Right lobe of liver (tissue), 6 donors: ENCODE measurements at regions not wholly inside any gene's neighbourhood (a gene's known extent, or its start where the extent isn't known, plus 50 kb on each side); places are given as distances from the start of the nearest gene placed in this dataset.

Source experiments
- ATAC-seq, 4 donors: fragments of 200-7000 bp; cut with Tn5 transposase; one replicate each; pipeline ENCODE4 v1.9.1; 2020; ENCODE audit warnings: mild to moderate bottlenecking in 4 of 4, moderate library complexity in 4 of 4
- DNase-seq, 3 donors: peaks; one replicate each; pipeline ENCODE4 v3.0.0-alpha.2; 2020
- H3K27ac ChIP-seq, 3 donors: fragments of 200-600 bp; one replicate each; pipeline ENCODE4 v1.8.0; 2022
- H3K27me3 ChIP-seq, 2 donors: fragments of 200-600 bp; one replicate each; pipeline ENCODE4 v1.8.0; 2022
- H3K36me3 ChIP-seq, 4 donors: fragments of 200-600 bp; sonication (generic) in 1 of 4; one replicate each; pipeline versions ENCODE4 v1.5.1 to v1.8.0; 2017 to 2022; ENCODE audit warnings: control low read depth in 1 of 4
- H3K4me1 ChIP-seq, 4 donors: fragments of 200-600 bp; sonication (generic) in 1 of 4; one replicate each; pipeline versions ENCODE4 v1.5.1 to v1.8.0; 2017 to 2022; ENCODE audit warnings: control low read depth in 1 of 4
- H3K4me3 ChIP-seq, 3 donors: fragments of 200-600 bp; one replicate each; pipeline ENCODE4 v1.8.0; 2022
- H3K9me3 ChIP-seq, 4 donors: fragments of 200-600 bp; sonication (generic) in 1 of 4; one replicate each; pipeline versions ENCODE4 v1.5.1 to v1.8.0; 2017 to 2022; ENCODE audit warnings: control low read depth in 1 of 4
- POLR2A ChIP-seq: fragments of 450-650 bp; IDR thresholded peaks from one replicate; pipeline ENCODE4 v1.6.1; 2017; ENCODE audit warnings: antibody characterized with exemption, mild to moderate bottlenecking
- WGBS: methylation state at CpG from one replicate; pipeline ENCODE4 v1.1.6; 2018; ENCODE audit warnings: low coverage, low lambda C conversion rate; ENCODE audit not compliant: insufficient coverage; ENCODE audit errors: missing lambda C conversion rate; 5-methylcytosine and 5-hydroxymethylcytosine counted together
- intact Hi-C, 2 donors: fragments of 100-400 bp; cut with DNase I; formaldehyde crosslinking; loops; one replicate each; pipeline versions ENCODE4 v1.11.2 to v1.14.1; 2022
- TF ChIP-seq, protein P1 (sequence below), 4 donors: fragments of 200-600 bp in 3 of 4; fragments of 450-650 bp in 1 of 4; IDR thresholded peaks; one replicate each; pipeline versions ENCODE4 v1.5.1 to v1.8.0; 2016 to 2022; ENCODE audit warnings: antibody characterized with exemption in 4 of 4, mild to moderate bottlenecking in 2 of 4
- donor health status: DM: no; HTN: yes; CAD: no.
- donor health status: DM: no; HTN: no; CAD: no.
- donor health status: DM: no; HTN: no; CAD: no.
- donor health status: DM: no; HTN: yes; CAD: no.
- donor health status: DM: no; HTN: yes; CAD: no.

DNA sequence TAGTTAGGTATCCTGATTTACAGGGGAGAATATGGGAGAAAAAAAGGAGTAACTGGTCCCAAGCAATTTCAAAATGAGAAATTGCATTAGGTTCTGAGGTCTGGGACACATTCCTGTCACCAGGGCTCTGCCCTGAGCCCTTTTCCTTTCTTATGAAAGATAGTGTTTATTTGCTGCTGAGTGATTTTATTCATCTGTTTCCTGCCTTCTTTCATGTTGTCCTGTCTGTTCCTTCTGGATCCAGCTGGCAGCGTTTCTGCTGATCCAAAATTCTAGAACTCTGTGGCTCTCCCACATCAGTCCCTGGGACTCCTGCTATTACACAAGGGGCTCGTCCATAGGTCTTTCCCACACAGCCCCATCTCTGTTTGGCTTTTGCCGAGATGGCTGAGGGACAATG lies 519.1 kb upstream of the SALL3 start:
- H3K27me3 ChIP-seq = no peaks in the 10 kb centered on the region
- H3K36me3 ChIP-seq = no peaks in the 10 kb centered on the region
- no peaks in the 10 kb centered on the region for H3K4me1 ChIP-seq
- no peak overlapping the region for H3K27ac ChIP-seq
- ATAC-seq (no peak), DNase-seq (no peak)
- 19% methylated on average over 3 of the region's 3 CpGs for WGBS
- intact Hi-C loops = no loop called here
- TF ChIP-seq POLR2A = no peak
- TF ChIP-seq, protein P1, sequence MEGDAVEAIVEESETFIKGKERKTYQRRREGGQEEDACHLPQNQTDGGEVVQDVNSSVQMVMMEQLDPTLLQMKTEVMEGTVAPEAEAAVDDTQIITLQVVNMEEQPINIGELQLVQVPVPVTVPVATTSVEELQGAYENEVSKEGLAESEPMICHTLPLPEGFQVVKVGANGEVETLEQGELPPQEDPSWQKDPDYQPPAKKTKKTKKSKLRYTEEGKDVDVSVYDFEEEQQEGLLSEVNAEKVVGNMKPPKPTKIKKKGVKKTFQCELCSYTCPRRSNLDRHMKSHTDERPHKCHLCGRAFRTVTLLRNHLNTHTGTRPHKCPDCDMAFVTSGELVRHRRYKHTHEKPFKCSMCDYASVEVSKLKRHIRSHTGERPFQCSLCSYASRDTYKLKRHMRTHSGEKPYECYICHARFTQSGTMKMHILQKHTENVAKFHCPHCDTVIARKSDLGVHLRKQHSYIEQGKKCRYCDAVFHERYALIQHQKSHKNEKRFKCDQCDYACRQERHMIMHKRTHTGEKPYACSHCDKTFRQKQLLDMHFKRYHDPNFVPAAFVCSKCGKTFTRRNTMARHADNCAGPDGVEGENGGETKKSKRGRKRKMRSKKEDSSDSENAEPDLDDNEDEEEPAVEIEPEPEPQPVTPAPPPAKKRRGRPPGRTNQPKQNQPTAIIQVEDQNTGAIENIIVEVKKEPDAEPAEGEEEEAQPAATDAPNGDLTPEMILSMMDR (IDR thresholded peaks at IDR 0.05) = no peak
- H3K4me3 ChIP-seq = no peak overlapping the region
- H3K9me3 ChIP-seq = no peaks in the 10 kb centered on the region

DNA sequence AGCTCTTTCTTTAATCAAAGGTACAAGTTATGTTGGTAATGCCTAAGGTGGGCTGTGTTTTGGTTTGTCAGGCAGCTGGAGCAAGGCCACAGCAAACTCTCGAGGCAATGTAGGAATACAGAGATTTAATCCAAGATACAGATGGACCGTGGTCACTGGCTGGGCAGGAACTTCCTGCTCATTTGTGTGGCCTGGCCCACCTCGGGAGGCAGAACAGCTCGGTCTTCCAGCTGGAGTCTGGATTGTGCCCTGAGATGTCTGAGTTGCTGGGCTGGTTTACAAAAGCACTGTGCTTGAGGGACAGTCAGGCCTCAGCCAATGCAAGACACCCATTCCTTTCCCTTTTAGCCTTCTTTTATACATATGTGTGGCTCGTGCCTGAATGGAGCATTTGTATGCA lies 506.1 kb upstream of the SALL3 start:
- Histone ChIP-seq H3K27ac (no peak overlapping the region), H3K9me3 (no peaks in the 10 kb centered on the region), H3K27me3 (no peaks in the 10 kb centered on the region), H3K4me3 (no peak overlapping the region), H3K4me1 (no peaks in the 10 kb centered on the region), H3K36me3 (no peaks in the 10 kb centered on the region)
- DNase-seq = no peak
- WGBS = 50% methylated on average over 3 of the region's 5 CpGs
- TF ChIP-seq POLR2A = no peak
- TF ChIP-seq, protein P1 (IDR thresholded peaks at IDR 0.05) = no peak
- no peak for ATAC-seq
- intact Hi-C loops = no loop called here

DNA sequence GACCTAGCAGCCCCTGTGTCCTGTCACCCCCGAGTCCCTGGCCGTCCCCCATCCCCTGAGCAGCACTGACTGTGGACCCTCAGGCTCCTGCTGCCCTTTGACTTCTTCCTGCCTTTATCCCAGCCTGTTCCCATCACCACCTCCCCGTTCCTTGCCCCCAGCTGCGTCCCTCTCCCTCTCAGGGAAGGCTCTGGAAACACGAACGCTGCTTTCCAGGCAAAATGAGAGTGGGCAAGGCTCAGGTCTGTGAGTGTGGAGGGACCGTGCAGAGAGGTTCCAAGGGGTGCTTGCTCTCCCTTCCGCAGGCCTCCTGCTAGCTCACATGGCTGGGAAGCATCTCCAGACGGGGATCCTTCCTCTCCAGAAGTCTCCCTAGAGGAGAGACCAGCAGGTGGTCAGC lies 501.8 kb upstream of the SALL3 start:
- H3K4me1 ChIP-seq = no peaks in the 10 kb centered on the region
- H3K27me3 ChIP-seq = no peaks in the 10 kb centered on the region
- H3K36me3 ChIP-seq = no peaks in the 10 kb centered on the region
- 54% methylated on average over 8 of the region's 9 CpGs for WGBS
- H3K9me3 ChIP-seq = no peaks in the 10 kb centered on the region
- no peak for TF ChIP-seq POLR2A
- TF ChIP-seq, protein P1 (IDR thresholded peaks at IDR 0.05) = no peak
- H3K27ac ChIP-seq = no peak overlapping the region
- no peak overlapping the region for H3K4me3 ChIP-seq
- ATAC-seq = no peak
- intact Hi-C loops = no loop called here
- DNase-seq = no peak

DNA sequence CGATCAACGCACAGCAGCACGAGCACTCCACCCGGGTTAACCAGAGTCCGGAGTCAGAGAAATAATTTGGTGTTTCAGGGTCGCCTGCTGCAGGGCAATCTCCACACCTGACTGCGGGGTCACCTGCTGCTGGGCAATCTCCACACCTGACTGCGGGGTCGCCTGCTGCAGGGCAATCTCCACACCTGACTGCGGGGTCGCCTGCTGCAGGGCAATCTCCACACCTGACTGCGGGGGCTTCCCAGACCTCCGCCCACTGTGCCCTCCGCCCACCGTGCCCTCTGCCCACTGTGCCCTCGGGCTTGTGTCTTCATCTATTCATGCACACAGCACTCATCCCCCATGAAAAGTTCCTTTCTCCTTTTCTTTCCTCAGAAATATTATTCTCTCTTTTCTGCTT lies 500.2 kb upstream of the SALL3 start:
- WGBS = no CpG with 5 or more reads among the region's 16 CpGs
- no peak overlapping the region for H3K4me3 ChIP-seq
- TF ChIP-seq, protein P1 (IDR thresholded peaks at IDR 0.05) = no peak
- no peak for TF ChIP-seq POLR2A
- no peaks in the 10 kb centered on the region for H3K36me3 ChIP-seq
- intact Hi-C loops = no loop called here
- no peaks in the 10 kb centered on the region for H3K9me3 ChIP-seq
- no peaks in the 10 kb centered on the region for H3K4me1 ChIP-seq
- H3K27ac ChIP-seq = no peak overlapping the region
- DNase-seq = no peak
- no peak for ATAC-seq
- H3K27me3 ChIP-seq = no peaks in the 10 kb centered on the region
